HG03520 (cell line): ENCODE measurements at regions not wholly inside any gene's neighbourhood (a gene's known extent, or its start where the extent isn't known, plus 50 kb on each side); places are given as distances from the start of the nearest gene placed in this dataset.
"Not testable (repeated sequence)": the region's sequence is repeated elsewhere in the genome, so short reads cannot be mapped to it uniquely, and the experiment has no call there.

Source experiments
- ATAC-seq: cut with Tn5 transposase; IDR thresholded peaks from one replicate; pipeline ENCODE4 v1.9.1; 2021; ENCODE audit warnings: mild to moderate bottlenecking, moderate library complexity; ENCODE audit not compliant: unreplicated experiment

DNA sequence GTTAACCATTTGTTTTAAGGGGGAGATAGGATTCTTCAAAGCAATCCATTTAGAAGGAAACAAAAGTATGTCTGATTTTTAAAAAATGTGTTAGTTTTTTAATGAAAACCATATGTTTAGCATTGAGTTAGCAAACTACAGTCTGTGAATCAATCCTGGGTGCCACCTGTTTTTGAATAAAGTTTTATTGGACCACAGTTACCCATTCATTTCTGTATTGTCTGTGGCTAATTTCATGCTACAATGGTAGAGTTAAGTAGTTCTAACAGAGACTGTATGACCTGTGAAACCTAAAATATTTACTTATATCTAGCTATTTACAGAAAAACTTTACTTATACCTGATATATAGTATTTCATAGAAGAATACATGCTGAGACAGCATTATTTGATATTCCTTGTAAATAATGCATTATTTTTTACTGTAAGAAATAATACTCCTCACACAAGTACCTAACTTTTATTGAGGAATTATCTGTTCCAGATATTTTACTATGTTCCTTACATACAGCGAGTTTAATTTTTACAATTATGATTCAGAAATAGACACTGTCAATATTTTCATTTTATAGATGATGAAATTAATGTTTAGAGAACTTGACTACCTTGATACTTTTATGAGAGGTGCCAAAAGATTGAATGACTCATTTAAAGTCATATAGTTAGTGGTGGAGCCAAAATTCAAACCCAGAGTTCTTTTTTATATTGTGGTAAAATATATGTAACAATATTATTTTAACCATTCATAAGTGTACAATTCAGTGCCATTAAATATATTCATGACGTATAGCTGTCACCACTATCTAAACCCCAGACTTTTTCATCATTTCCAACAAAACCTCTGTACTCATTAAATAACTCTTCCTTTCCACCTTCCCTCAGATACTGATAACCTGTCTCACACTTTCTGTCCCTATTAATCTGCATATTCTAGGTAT is 122.0 kb downstream of the GLUD2 start:
- no peak for ATAC-seq

DNA sequence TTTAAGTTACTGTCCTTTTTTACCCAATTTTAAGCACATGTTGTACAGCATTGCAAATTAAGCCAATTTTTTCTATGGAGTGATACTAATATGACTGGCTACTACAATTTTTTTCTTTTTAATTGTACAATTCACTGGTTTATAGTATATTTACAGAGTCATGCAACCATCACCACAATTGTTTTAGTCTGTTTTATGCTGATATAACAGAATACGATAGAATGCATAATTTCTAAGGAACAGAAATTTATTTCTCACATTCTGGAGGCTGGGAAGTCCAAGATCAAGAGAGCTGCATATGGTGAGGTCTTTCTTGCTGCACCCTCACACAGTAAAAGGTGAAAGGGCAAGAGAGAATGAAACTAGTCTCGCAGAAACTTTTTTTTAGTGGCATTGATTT is 125.3 kb downstream of the GLUD2 start:
- no peak for ATAC-seq

DNA sequence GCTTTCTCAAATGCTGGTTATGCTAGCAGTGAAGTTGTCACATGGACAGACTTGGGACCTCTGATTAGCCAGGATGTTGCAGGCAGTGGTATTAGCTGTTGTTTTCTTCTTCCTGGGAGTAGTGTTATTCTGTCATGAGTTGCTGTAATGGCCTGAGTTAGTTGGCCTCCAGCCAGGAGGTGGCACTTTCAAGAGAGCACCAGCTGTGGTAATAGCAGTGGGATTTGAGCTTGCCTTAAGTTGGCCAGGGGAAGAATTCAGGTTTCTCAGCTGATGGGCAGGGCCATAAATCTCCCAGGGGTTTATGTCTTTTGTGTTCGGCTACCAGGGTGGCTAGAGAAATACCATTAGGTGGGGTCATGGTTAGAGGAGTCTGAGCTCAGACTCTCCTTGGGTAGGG is 132.6 kb downstream of the GLUD2 start:
- ATAC-seq, result no peak

DNA sequence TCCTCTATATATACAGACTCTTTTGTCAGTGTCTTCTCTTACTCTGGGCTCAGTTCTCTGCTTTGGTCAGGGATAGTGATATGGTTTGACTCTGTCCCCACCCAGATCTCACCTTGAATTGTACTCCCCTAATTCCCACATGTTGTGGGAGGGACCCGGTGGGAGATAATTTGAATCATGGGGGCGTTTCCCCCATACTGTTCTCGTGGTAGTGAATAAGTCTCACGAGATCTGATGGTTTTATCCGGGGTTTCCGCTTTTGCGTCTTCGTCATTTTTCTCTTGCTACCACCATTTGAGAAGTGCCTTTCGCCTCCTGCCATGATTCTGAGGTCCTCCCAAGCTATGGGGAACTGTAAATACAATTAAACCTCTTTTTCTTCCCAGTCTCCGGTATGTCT is 144.4 kb downstream of the GLUD2 start:
- ATAC-seq, result no peak

DNA sequence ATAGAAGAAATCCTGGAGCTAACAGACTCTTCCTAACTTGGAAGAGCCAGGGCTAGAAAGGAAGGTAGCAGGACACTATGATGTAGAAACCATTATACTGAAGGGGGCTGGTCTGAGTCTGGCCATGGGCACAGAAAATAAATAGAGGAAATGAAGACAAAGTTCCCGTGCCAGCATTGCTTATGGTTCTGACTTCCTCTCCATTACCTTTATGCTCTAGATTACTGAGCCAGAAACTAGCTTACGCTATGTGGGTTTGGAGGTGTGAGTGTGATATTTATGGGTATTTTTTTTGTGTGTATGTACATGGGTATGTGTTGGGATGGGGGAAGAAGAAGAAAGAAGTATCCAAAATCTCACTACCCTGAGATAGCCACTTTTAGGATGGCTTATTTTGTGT is 148.3 kb downstream of the GLUD2 start:
- ATAC-seq, result no peak

DNA sequence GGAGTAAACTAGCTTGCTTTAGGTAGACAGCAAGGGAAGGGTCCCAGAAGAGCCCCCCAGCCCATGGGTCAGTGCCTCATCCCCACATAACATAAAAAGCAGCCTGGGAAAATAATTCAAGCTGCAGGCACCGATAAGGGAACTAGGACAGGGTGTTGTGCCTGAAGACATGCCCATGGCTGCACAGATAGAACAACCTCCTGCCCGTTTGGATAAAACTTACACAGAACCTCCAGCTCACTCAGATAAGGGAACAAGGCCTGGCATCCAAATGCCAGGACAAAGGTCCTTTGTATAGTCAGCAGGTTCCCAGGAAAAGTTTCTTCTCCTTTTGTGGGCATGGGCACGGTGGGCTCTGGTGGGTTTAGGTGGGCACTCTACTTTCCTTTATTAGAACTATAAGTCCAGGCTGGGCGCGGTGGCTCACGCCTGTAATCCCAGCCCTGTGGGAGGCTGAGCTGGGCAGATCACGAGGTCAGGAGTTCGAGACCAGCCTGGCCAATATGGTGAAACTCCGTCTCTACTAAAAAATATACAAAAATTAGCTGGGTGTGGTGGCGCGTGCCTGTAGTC is 149.5 kb downstream of the GLUD2 start:
- not testable (repeated sequence) for ATAC-seq

DNA sequence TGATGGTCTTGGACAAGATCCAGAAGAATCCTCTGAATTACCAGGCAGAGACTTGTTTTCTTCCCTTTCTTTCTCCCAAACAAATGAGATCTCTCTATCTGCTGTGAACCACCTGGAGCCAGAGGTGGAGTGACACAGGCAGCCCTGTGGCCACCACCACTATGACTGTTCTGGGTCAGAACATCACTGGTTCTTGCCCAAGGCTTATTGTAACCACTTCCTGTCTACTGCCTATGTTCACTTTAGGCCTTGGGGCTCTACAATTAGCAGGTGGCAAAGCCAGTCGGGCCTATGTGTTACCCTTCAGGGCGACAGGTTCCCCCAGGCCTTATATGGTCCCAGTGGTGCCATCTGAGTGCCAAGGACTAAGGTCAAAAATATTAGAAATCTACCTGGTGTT is 161.2 kb downstream of the GLUD2 start:
- ATAC-seq, result no peak

DNA sequence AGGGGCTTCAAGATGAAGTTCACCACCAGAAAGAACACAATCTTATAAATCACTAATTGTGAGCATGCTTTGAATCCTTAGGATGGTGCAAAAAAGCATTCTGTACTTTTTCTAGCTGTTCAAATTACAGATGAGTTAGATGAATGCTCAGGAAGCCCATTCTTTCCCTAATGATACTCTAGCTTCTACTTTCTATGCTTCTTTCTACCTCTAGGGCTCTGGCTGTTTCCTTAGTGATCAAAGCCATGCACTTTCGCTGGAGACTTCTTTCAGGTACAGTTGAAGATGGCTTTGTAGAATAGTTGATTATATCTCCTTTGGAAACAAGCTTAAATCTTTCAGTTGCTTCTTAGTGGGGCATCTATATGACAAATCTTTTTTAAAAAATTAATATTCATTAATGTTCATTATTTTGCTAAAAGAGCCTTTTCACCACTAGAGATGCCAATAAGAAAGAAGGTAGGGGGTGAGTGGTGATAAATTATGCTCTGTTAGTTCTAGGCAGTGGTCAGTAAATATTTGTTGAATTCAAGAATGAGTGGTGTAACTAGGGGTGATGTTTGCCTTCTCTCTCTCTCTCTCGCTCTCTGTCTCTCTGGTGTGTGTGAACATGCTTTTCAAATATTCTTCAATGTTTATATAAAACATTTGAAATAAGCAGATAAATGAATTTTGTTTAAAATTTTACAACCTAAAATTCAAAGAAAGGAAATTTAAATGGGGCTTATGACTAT is 169.4 kb downstream of the GLUD2 start:
- ATAC-seq, result no peak

DNA sequence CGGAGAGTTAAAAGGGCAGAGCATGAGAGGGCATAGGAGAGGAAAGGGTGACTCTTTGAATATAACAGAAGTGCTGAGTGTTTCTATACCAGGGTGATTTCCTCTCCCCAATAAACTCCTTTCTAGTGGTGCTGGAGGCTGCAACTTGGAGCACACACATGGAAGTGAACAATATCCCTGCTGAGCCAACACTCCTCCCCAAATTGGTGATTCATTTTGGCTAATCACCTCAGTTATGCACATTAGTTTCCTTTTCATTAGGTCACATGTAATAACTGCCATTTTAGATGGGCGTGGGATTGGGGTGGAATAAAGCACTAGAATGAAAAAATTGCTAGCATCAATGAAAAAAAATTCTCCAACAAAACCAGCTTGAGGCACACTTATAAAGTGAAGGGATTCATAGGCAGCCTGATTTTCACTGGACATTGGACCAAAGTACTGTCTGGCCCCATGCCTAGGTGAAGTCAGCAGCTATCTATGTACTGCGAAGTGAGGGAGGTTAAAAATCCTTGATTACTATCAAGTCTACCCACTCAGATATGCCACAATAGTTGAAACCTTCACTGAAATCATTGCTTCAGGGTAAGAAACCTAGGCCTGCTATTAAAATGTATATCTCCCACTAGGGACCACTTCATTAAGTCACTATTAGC is 174.0 kb downstream of the GLUD2 start:
- ATAC-seq, result no peak

DNA sequence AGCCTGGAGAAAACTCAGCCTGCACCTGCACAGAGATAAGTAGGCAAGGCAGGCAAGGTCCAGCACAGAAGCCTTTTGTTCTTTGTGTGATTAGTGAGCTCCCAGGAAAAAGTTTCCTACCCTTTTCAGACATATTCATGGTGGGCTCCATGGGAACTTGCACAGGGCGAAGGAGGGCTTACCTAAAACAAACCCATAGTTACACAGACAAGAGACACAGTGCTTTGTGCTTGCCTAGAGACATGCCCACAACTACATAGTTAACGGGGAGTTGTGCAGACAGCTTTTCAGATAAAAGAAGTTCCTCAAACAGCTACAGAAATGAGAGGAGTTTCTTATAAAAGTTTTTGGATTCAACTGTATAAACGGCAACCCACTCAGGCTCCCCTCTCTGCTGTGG is 180.5 kb downstream of the GLUD2 start:
- no peak for ATAC-seq

DNA sequence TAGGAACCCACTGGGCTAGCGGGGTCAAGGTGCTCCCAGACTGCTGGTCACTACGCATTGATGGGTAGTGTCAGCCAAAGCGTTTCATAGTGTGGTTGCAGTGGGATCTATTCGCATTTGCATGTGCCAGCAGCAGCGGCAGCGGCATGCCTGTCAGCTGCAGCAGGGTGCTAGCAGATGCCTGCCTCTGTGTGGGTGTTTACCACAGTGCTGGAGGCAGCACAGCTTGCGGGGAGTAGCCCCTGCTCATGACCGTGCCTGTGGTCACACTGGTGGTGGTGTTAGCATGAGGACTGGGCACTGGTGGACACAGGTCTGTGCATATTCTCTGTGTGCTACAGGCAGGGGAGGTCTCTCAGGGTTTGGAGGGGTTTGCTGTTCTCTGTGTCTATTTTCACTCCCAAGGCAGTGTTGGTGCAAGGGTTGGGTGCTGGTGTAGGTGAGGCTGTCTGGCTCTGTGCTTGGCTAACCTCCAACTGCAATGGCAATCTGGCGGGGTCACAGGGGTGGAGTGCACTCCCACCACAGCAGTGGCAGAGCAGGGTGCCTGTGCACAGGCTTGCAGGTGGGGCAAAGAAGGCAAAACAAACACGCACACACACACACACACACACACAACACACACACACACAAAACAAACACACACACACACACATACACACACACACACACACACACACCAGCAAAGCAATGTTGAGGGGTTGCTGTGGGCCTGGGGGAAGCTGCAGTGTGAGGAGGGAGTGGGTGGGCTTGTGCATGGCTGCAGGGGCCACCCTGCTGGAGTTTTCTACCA is 184.4 kb downstream of the GLUD2 start:
- ATAC-seq, result no peak

DNA sequence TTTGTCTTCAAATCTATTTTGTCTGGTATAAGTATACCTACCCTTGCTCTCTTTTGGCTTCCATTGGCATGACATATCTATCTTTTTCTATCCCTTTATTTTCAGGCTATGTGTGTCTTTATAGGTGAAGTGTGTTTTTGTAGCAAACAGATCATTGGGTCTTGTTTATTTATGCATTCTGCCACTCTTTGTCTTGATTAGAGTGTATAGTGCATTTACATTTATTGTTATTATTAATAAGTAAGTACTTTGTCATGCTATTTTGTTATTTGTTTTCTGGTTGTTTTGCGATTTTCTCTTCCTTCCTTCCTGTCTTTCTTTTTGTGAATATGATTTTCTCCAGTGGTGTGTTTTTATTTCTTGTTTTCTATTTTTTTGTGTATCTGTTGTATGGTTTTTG is 188.6 kb downstream of the GLUD2 start:
- no peak for ATAC-seq

DNA sequence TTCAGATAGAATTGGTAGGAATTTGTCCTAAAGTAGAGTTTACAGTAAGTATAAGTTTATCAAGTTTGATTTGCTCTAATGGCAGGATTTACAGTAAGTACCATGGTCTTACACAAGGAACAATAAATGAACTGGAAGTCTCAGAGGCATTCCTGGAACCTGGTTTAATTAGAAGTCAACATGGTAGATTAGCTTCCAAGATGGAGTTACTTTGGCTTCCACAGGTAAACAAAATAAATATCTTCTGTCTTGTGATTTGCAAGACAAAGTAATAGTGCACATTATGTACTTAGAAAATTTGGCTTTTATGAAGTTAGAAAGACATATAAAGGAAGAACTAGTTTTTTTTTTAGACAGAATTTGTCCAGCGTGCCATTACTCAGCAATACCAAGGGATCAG is 190.7 kb downstream of the GLUD2 start:
- ATAC-seq, result no peak

DNA sequence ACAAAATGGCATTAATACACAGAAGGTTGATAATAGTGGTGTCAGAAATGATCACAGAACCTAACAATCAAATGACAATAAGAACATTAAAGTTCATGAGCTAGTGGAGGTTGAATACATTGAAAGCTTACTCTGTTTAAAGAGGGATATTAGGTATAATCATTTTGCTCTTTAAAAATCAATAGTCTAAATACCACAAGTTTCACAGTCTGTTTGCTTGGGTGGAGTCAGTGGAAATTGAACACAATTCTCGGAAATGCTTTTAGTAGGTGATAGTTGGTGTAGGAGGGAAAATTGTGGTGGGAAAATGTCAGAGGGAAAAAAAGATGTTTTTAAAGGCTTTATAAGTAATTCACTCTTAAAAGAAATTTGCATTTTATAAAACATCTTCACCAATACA is 197.1 kb downstream of the GLUD2 start:
- ATAC-seq, result no peak

DNA sequence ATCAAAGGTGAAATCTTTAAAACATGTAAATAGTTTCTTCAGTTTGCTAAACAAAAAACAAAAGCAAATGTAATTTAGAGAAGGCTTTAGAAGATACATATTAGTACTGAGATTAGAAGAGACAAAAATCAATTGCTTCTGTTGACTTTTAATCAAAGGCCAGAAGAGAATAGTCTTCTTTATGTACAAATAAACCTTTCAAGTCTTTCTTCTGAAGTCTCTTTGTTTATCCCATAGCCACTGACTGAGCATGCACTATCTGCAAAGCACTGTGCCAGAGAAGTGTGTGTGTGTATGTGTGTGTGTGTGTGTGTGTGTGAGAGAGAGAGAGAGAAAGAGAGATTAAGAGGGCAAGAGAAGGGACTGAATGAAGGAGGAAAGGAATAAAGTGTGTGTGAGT is 198.4 kb downstream of the GLUD2 start:
- ATAC-seq, result no peak

DNA sequence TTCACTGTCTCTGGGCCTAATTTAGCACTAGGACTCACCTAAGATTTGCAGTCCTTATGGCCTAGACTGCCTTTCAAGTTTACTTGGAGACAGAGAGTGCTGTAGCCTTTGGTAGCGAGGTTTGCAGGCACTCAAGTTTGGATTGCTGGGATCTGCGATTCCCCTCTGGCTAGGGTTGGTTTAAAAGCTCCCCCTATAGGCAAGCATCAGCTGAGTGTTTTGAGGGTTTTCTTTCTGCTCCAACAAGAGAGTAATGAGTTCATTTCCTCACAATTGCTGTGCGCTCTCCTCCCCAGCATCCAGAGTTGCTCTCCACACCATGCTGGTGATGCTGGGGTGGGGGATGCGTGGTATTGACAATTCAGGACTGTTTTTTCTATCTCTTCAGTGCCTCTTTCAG is 206.9 kb downstream of the GLUD2 start:
- ATAC-seq, result no peak

DNA sequence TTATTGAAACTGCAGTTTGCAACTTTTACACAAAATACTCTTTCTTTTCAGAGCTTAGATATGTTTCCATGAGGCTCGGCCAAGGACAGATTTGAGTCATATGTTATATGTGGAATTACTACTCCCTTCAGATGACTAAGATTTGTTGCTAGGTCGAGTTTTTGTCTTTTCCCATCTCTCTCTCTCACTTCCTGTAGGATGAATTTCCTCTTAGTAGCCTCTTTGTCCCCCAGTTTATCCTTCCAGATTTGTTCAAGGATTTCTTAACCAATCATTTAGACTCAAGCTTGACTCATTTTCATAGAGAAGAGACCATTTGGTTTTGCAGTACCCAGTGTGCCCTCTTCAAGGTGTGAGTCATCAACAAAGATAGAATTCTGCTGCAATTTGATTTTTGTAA is 209.2 kb downstream of the GLUD2 start:
- no peak for ATAC-seq

DNA sequence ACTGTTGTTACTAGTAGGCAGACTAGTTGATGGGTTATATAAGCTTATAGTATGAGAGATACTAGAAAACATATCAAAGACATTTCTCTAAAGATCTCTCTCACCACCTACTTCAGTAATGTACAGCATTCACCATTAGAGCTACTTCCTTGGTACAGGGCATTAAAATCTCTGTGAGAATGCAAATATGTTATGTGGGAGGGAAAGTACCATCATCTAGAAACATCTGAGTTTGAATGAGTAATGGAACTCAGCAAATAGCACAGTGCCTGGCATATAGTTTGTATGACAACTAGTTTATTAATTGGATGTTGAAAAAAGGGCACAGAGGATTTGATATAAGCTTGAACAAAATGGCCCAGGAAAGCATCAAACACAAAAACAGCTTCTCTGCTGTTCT is 211.1 kb downstream of the GLUD2 start:
- ATAC-seq, result no peak

DNA sequence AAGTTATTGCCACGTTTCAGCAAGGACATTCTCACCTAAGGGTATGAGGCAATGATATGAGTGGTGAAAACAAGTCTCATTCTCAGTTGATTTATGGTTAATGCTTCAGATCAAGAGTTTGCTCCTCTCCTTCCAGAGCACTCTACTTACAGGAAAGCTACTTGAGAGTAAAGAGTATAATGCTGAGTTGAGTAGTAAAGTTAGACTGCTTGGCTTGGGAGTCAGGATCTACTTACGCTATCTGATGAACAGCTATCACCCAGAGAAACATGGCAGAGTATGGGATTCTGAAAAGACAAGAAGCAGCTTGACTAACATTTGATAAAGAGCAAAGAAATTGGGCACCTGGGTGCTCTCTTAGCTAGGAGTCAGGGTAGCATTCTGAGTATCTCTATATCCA is 211.8 kb downstream of the GLUD2 start:
- no peak for ATAC-seq

DNA sequence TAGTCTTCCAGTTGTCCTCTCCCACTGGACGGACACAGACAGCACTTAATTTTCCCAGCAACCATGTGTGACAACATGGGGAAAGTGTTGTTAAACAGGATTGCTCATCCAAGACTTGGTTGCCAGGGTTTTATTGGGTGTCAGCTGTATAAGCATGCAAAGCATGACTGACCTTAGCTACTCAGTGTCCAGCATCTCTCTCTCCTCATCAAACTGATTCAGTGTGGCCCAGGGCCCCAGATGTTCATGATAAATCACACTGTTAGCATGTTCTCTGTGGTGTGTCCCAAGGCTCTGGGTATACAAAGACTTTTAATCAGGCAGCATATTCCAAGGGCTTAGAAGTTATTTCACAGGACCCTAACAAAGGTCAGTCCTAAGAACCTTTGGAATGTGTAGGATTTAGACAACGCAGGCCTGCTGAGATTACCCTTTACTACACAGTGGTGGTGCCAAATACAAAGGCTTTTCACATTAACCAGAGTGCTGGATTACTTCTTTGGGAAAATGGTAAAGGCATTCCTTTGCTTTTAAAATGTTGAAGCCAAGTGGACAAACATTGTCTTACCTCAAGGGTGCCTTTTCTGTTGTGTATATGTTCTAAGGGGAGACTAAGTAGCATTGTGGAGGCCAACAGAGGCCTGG is 213.3 kb downstream of the GLUD2 start:
- ATAC-seq, result no peak
